ENCODE measurements at regions not wholly inside any gene's neighbourhood (a gene's known extent, or its start where the extent isn't known, plus 50 kb on each side); places are given as distances from the start of the nearest gene placed in this dataset.

GRCh38 chr20:63100174-63100925 lies 93.6 kb upstream of the BHLHE23 start:
- DNase-seq (ENCODE audit: low read depth) = no peak

GRCh38 chr20:63099456-63100173 lies 92.9 kb upstream of the BHLHE23 start:
- no peak for DNase-seq (ENCODE audit: low read depth)

GRCh38 chr20:63098195-63098810 lies 91.5 kb upstream of the BHLHE23 start:
- DNase-seq (ENCODE audit: low read depth) = no peak

GRCh38 chr20:63097336-63097831 lies 90.6 kb upstream of the BHLHE23 start:
- DNase-seq (ENCODE audit: low read depth) = no peak

GRCh38 chr20:63096681-63097335 lies 90.0 kb upstream of the BHLHE23 start:
- DNase-seq (ENCODE audit: low read depth) = no peak

- no peak for DNase-seq (ENCODE audit: low read depth)
These were observed 89.2 kb upstream of the BHLHE23 start for GRCh38 chr20:63095718-63096654.

- no peak for DNase-seq (ENCODE audit: low read depth)
These were observed 88.2 kb upstream of the BHLHE23 start for GRCh38 chr20:63094767-63095499.

- no peak for DNase-seq (ENCODE audit: low read depth)
These were observed 87.4 kb upstream of the BHLHE23 start for GRCh38 chr20:63093966-63094766.

- DNase-seq (ENCODE audit: low read depth) = no peak
These were observed 86.0 kb upstream of the BHLHE23 start for GRCh38 chr20:63092660-63093215.

- no peak for DNase-seq (ENCODE audit: low read depth)
These were observed 85.3 kb upstream of the BHLHE23 start for GRCh38 chr20:63091901-63092659.

- no peak for DNase-seq (ENCODE audit: low read depth)
These were observed 84.2 kb upstream of the BHLHE23 start for GRCh38 chr20:63090682-63091571.

GRCh38 chr20:63090052-63090451 lies 83.3 kb upstream of the BHLHE23 start:
- DNase-seq (ENCODE audit: low read depth) = no peak

GRCh38 chr20:63089051-63089907 lies 82.5 kb upstream of the BHLHE23 start:
- no peak for DNase-seq (ENCODE audit: low read depth)

- DNase-seq (ENCODE audit: low read depth) = no peak
These were observed 81.3 kb upstream of the BHLHE23 start for GRCh38 chr20:63087872-63088680.

GRCh38 chr20:63087236-63087871 lies 80.6 kb upstream of the BHLHE23 start:
- no peak for DNase-seq (ENCODE audit: low read depth)

All from iris pigment epithelial cell (primary cell).